OCI-LY7 (cell line): ENCODE measurements at regions not wholly inside any gene's neighbourhood (a gene's known extent, or its start where the extent isn't known, plus 50 kb on each side); places are given as distances from the start of the nearest gene placed in this dataset.

Experiments used
- EZH2phosphoT487 ChIP-seq: fragments of 200-600 bp; sonication (generic); IDR thresholded peaks from 2 replicates; pipeline ENCODE4 v1.6.1; 2018; ENCODE audit warnings: low read depth, borderline replicate concordance, mild to moderate bottlenecking, mixed run types, antibody characterized with exemption, low read length, moderate library complexity, mixed read lengths
- TF ChIP-seq, protein P1 (sequence below): fragments of 200-600 bp; sonication (generic); conservative IDR thresholded peaks from 2 replicates; pipeline ENCODE4 v1.5.1; 2014; ENCODE audit warnings: mild to moderate bottlenecking, antibody characterized with exemption, low read length, moderate library complexity, mixed read lengths

GRCh38 chr14:56055511-56055910, 62.7 kb upstream of the PELI2 start:
- TF ChIP-seq, protein P1, sequence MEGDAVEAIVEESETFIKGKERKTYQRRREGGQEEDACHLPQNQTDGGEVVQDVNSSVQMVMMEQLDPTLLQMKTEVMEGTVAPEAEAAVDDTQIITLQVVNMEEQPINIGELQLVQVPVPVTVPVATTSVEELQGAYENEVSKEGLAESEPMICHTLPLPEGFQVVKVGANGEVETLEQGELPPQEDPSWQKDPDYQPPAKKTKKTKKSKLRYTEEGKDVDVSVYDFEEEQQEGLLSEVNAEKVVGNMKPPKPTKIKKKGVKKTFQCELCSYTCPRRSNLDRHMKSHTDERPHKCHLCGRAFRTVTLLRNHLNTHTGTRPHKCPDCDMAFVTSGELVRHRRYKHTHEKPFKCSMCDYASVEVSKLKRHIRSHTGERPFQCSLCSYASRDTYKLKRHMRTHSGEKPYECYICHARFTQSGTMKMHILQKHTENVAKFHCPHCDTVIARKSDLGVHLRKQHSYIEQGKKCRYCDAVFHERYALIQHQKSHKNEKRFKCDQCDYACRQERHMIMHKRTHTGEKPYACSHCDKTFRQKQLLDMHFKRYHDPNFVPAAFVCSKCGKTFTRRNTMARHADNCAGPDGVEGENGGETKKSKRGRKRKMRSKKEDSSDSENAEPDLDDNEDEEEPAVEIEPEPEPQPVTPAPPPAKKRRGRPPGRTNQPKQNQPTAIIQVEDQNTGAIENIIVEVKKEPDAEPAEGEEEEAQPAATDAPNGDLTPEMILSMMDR = no peak
- no peak for TF ChIP-seq EZH2phosphoT487
